Type B pancreatic cell (in vitro differentiated cells): ENCODE measurements at regions not wholly inside any gene's neighbourhood (a gene's known extent, or its start where the extent isn't known, plus 50 kb on each side); places are given as distances from the start of the nearest gene placed in this dataset.

ENCODE experiments used
- DNase-seq: peaks from one replicate; pipeline ENCODE4 v3.0.0; 2021; ENCODE audit warnings: mixed read lengths; ENCODE audit not compliant: unreplicated experiment; ENCODE audit errors: extremely low spot score
- H3K27ac Mint-ChIP-seq: 2 replicates; pipeline ENCODE4 v1.8.0; 2021; ENCODE audit warnings: mild to moderate bottlenecking, mixed read lengths
- H3K27me3 Mint-ChIP-seq: 2 replicates; pipeline ENCODE4 v1.8.0; 2021; ENCODE audit warnings: mixed read lengths
- H3K36me3 Mint-ChIP-seq: 2 replicates; pipeline ENCODE4 v1.8.0; 2021; ENCODE audit warnings: mixed read lengths
- H3K4me1 Mint-ChIP-seq: one replicate; pipeline ENCODE4 v1.8.0; 2021; ENCODE audit warnings: mixed read lengths; ENCODE audit not compliant: unreplicated experiment
- H3K4me3 Mint-ChIP-seq: 2 replicates; pipeline ENCODE4 v1.8.0; 2021; ENCODE audit warnings: mild to moderate bottlenecking, mixed read lengths
- H3K9me3 Mint-ChIP-seq: 2 replicates; pipeline ENCODE4 v1.8.0; 2021; ENCODE audit warnings: mixed read lengths
- TF ChIP-seq, protein P1 (sequence below): fragments of 200-600 bp; sonication (generic); conservative IDR thresholded peaks from 2 replicates; pipeline ENCODE4 v1.5.0; 2021; ENCODE audit warnings: antibody characterized with exemption, mild to moderate bottlenecking

DNA sequence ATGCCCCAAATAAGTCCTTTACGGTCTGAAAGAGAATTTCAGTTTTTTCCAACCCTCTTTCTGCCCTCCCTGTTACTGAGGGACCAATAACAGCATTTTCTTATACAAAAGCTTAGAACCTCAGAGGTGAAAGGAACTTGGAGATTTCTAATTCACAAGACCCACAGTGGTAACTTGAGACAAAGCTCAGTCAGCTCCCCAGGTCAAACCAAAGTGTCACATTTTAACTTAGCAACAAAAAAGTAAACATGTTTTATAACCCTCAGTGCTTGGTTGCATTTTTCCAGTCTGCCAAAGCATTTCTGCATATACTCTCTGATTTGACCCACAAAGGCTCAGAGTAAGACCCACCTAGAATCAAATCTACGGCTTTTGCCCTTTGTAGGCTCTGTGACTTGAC lies 415.2 kb downstream of the VRK1 start:
- H3K4me1 Mint-ChIP-seq = no peaks in the 10 kb centered on the region
- H3K9me3 Mint-ChIP-seq = no peaks in the 10 kb centered on the region
- no peaks in the 10 kb centered on the region for H3K36me3 Mint-ChIP-seq
- H3K27me3 Mint-ChIP-seq = peaks cover 43% of the 10 kb centered on the region
- TF ChIP-seq, protein P1, sequence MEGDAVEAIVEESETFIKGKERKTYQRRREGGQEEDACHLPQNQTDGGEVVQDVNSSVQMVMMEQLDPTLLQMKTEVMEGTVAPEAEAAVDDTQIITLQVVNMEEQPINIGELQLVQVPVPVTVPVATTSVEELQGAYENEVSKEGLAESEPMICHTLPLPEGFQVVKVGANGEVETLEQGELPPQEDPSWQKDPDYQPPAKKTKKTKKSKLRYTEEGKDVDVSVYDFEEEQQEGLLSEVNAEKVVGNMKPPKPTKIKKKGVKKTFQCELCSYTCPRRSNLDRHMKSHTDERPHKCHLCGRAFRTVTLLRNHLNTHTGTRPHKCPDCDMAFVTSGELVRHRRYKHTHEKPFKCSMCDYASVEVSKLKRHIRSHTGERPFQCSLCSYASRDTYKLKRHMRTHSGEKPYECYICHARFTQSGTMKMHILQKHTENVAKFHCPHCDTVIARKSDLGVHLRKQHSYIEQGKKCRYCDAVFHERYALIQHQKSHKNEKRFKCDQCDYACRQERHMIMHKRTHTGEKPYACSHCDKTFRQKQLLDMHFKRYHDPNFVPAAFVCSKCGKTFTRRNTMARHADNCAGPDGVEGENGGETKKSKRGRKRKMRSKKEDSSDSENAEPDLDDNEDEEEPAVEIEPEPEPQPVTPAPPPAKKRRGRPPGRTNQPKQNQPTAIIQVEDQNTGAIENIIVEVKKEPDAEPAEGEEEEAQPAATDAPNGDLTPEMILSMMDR = no peak
- no peak overlapping the region for H3K4me3 Mint-ChIP-seq
- no peak for DNase-seq
- H3K27ac Mint-ChIP-seq = no peak overlapping the region

DNA sequence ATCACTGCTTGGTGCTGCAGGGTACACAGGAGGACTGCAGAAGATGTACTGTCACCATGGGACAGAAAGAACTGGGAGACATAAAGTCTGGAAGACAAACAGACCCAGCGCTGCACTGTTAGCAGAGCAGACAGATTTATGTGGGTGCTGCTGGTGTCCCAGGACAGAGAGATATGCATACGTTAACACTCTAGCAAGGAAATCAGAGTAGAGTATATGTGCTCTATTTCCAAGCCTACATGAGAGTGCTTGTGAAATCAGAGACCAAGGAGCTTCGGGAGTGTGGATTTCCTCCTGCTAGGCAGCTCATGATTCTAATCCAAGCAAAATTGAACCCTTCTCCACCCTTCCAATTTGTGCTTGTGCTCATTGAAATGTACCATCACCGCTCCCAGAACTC lies 416.5 kb downstream of the VRK1 start:
- no peaks in the 10 kb centered on the region for H3K9me3 Mint-ChIP-seq
- no peaks in the 10 kb centered on the region for H3K4me1 Mint-ChIP-seq
- no peak overlapping the region for H3K27ac Mint-ChIP-seq
- TF ChIP-seq, protein P1 = no peak
- H3K4me3 Mint-ChIP-seq = no peak overlapping the region
- H3K36me3 Mint-ChIP-seq = no peaks in the 10 kb centered on the region
- no peak for DNase-seq
- H3K27me3 Mint-ChIP-seq = peaks cover 54% of the 10 kb centered on the region

GRCh38 chr14:97215263-97215969 lies 418.2 kb downstream of the VRK1 start:
- Mint-ChIP-seq H3K9me3 (no peaks in the 10 kb centered on the region), H3K36me3 (no peaks in the 10 kb centered on the region), H3K27me3 (peaks cover 70% of the 10 kb centered on the region), H3K4me1 (peaks cover 4% of the 10 kb centered on the region), H3K27ac (no peak overlapping the region), H3K4me3 (no peak overlapping the region)
- no peak for DNase-seq
- TF ChIP-seq, protein P1 = no peak

GRCh38 chr14:97217111-97217885 lies 420.1 kb downstream of the VRK1 start:
- TF ChIP-seq, protein P1 = no peak
- peaks cover 73% of the 10 kb centered on the region for H3K27me3 Mint-ChIP-seq

DNA sequence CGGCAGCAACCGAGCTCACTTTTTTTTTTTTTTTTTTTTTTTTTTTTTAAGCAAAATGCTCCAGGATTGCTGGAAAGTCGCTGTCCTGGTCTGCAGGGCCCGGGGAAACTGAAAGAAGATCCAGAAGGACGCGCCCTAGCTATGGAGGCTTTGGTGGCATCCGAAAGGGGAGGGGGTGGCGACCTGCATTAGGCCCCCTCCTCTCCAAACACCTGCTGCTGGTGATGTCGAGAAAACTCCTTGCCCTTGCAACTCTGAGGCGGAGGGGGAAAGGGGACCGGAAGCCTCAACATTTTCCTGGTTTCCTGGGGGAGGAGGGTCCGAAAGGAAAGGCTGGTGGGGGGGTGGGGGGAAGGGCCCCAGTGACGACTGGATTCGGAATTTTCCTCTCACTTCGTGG lies 421.1 kb downstream of the VRK1 start:
- DNase-seq = no peak
- Mint-ChIP-seq H3K27ac (no peak overlapping the region), H3K9me3 (no peaks in the 10 kb centered on the region)

More at GRCh38 chr14:97217111-97217885, 420.1 kb downstream of the VRK1 start:
- H3K4me1 Mint-ChIP-seq = peaks cover 4% of the 10 kb centered on the region
- H3K9me3 Mint-ChIP-seq = no peaks in the 10 kb centered on the region
- H3K27ac Mint-ChIP-seq = no peak overlapping the region
- no peaks in the 10 kb centered on the region for H3K36me3 Mint-ChIP-seq
- no peak for DNase-seq
- H3K4me3 Mint-ChIP-seq = peak overlapping the region; percentile 60

More for the DNA sequence above, 421.1 kb downstream of the VRK1 start:
- H3K4me1 Mint-ChIP-seq = peaks cover 4% of the 10 kb centered on the region
- H3K27me3 Mint-ChIP-seq = peaks cover 72% of the 10 kb centered on the region
- H3K36me3 Mint-ChIP-seq = no peaks in the 10 kb centered on the region
- TF ChIP-seq, protein P1 = no peak
- peak overlapping the region; percentile 79 for H3K4me3 Mint-ChIP-seq
